ENCODE measurements at regions not wholly inside any gene's neighbourhood (a gene's known extent, or its start where the extent isn't known, plus 50 kb on each side); places are given as distances from the start of the nearest gene placed in this dataset.

DNA sequence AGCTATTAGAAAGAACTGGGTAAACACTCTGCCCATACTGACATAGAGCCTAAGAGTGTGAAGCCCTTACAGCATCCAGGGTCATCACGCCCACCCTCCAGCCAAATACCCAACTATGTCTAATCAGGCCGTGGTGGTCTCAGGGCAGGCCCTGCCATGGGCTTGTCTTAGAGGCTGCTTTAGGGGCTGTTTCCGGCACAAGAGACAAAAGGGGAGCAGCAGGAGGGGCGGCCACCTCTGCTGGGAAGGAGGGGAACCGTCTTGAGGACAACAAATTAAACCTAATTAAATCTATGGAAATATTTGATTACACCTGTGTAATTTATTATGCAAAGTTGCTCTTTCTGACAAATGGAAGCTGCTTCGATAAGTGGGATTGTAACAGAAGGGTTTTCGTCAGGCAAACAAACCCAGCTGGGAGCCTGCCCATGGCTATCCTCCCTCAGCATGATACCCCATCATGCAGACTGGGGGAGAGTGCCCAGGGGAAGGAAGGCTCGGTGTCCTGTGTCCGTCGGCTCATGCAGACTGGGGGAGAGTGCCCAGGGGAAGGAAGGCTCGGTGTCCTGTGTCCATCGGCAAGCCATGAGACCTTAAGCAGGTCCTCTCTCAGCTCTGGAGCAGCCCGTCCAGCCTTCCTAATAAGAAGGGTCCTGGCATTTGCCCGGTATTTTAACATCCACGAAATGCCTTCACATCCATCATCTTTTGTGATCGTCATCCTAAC, 163.6 kb upstream of the B3GAT1 start:
- no peaks in the 10 kb centered on the region for H3K36me3 Mint-ChIP-seq
- no peak overlapping the region for H3K4me3 Mint-ChIP-seq
- TF ChIP-seq, protein P1, sequence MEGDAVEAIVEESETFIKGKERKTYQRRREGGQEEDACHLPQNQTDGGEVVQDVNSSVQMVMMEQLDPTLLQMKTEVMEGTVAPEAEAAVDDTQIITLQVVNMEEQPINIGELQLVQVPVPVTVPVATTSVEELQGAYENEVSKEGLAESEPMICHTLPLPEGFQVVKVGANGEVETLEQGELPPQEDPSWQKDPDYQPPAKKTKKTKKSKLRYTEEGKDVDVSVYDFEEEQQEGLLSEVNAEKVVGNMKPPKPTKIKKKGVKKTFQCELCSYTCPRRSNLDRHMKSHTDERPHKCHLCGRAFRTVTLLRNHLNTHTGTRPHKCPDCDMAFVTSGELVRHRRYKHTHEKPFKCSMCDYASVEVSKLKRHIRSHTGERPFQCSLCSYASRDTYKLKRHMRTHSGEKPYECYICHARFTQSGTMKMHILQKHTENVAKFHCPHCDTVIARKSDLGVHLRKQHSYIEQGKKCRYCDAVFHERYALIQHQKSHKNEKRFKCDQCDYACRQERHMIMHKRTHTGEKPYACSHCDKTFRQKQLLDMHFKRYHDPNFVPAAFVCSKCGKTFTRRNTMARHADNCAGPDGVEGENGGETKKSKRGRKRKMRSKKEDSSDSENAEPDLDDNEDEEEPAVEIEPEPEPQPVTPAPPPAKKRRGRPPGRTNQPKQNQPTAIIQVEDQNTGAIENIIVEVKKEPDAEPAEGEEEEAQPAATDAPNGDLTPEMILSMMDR (conservative IDR thresholded peaks at IDR 0.05): no peak
- no peak for DNase-seq (ENCODE audit: extremely low spot score, unreplicated experiment)
- H3K27ac Mint-ChIP-seq: no peak overlapping the region
- H3K27me3 Mint-ChIP-seq: peaks cover 21% of the 10 kb centered on the region
- no peaks in the 10 kb centered on the region for H3K4me1 Mint-ChIP-seq (ENCODE audit: unreplicated experiment)
- no peaks in the 10 kb centered on the region for H3K9me3 Mint-ChIP-seq

GRCh38 chr11:134574947-134575346, 162.9 kb upstream of the B3GAT1 start:
- Mint-ChIP-seq H3K27me3 (peaks cover 19% of the 10 kb centered on the region), H3K36me3 (no peaks in the 10 kb centered on the region), H3K27ac (no peak overlapping the region), H3K4me1 (ENCODE audit: unreplicated experiment) (no peaks in the 10 kb centered on the region), H3K9me3 (no peaks in the 10 kb centered on the region), H3K4me3 (no peak overlapping the region)
- TF ChIP-seq, protein P1 (conservative IDR thresholded peaks at IDR 0.05): no peak
- DNase-seq (ENCODE audit: extremely low spot score, unreplicated experiment): no peak

DNA sequence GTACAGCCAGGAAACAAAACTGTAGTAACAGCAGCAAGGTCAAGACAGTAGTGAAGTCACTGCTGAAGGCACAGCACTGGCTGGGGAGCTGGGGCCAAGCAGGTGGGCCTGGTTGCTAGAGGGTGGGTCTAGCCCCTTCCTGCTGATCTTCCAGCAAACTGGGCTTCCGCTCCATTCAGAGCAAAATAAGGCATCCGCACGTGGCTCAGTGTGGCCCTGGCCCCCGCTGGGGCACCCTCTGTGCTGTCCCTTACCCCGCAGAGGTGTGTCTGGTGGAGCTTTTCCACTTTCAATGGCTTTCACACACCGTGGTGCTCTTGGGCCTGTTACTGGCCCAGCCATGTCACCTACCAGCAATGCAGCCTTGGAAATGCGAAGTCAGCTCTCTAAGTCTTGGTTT, 162.4 kb upstream of the B3GAT1 start:
- H3K4me1 Mint-ChIP-seq (ENCODE audit: unreplicated experiment): no peaks in the 10 kb centered on the region
- no peak overlapping the region for H3K4me3 Mint-ChIP-seq
- no peaks in the 10 kb centered on the region for H3K36me3 Mint-ChIP-seq
- peaks cover 17% of the 10 kb centered on the region for H3K27me3 Mint-ChIP-seq
- TF ChIP-seq, protein P1 (conservative IDR thresholded peaks at IDR 0.05): no peak
- H3K9me3 Mint-ChIP-seq: no peaks in the 10 kb centered on the region
- no peak overlapping the region for H3K27ac Mint-ChIP-seq
- DNase-seq (ENCODE audit: extremely low spot score, unreplicated experiment): no peak

GRCh38 chr11:134573857-134574256, 161.8 kb upstream of the B3GAT1 start:
- Mint-ChIP-seq H3K36me3 (no peaks in the 10 kb centered on the region), H3K4me1 (ENCODE audit: unreplicated experiment) (no peaks in the 10 kb centered on the region), H3K4me3 (no peak overlapping the region), H3K9me3 (no peaks in the 10 kb centered on the region), H3K27ac (no peak overlapping the region), H3K27me3 (peaks cover 17% of the 10 kb centered on the region)
- no peak for DNase-seq (ENCODE audit: extremely low spot score, unreplicated experiment)
- TF ChIP-seq, protein P1 (conservative IDR thresholded peaks at IDR 0.05): no peak

GRCh38 chr11:134572741-134573675, 161.0 kb upstream of the B3GAT1 start:
- H3K9me3 Mint-ChIP-seq: no peaks in the 10 kb centered on the region
- no peak for DNase-seq (ENCODE audit: extremely low spot score, unreplicated experiment)
- peaks cover 17% of the 10 kb centered on the region for H3K27me3 Mint-ChIP-seq

More at GRCh38 chr11:134572741-134573675, 161.0 kb upstream of the B3GAT1 start:
- H3K27ac Mint-ChIP-seq: no peak overlapping the region
- no peak overlapping the region for H3K4me3 Mint-ChIP-seq
- no peaks in the 10 kb centered on the region for H3K36me3 Mint-ChIP-seq
- TF ChIP-seq, protein P1 (conservative IDR thresholded peaks at IDR 0.05): no peak
- H3K4me1 Mint-ChIP-seq (ENCODE audit: unreplicated experiment): no peaks in the 10 kb centered on the region

Measured in type B pancreatic cell (in vitro differentiated cells).